NCI-H1694 (cell line): ENCODE measurements at regions not wholly inside any gene's neighbourhood (a gene's known extent, or its start where the extent isn't known, plus 50 kb on each side); places are given as distances from the start of the nearest gene placed in this dataset.
"Not testable (repeated sequence)": the region's sequence is repeated elsewhere in the genome, so short reads cannot be mapped to it uniquely, and the experiment has no call there.

Source experiments
- DNase-seq: peaks from one replicate; lab custom pipeline; 2025; lab: John Stamatoyannopoulos, UW

DNA sequence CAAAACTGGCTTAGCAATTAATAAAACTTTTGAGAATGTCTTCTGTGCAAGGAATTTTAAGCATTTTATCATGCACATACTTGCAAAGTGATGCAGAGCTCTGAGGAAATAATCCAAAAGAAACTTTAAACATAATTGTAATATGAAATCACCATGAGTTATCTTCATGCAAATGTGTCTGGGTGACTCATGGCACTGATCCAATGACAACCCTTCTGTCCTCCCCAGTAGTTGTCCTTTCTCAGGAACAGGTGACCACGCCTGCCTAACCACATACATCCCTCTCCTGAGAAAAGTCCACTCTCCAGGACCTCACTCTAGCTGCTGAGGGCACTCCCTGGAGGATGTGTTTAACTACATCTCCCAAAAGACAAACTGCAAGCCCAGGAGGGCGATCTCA is 530.6 kb upstream of the IL12A start:
- no peak for DNase-seq

DNA sequence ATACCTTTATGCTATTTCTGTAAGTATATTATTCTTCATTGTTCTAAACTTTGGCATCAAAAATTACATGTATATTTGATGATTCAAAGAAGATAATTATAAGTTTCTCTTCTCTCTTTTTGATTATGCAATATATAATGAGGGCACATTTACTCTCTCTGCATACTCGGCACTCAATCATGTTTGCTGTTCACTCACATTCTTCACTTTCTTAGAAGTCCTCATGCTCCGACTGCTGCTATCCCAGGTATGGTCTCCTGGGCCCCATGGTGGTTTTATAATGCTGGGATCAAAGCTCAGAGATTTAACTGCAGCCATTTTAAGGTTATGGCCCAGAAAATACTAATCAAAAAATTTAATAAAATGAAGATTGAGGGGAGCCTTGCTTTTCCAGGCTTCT is 529.7 kb upstream of the IL12A start:
- DNase-seq = no peak

DNA sequence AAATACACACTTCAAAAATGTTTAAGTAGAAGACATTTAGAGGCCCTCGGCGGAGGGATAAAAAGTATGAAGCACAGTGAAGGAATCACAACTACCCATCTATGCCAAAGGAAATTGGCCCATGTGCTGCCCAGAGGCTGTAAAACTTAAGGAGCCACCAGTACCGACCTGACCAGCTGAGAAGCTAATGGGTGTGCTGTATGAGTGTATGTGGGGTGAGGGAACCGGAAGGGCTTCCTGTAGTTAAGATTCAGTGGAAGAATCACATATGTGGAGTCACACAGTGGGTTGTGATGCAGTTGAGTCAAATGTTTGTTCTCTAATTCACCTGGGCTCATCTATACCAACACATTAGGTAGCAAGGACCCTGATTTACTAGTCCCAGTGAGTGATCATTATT is 516.0 kb upstream of the IL12A start:
- no peak for DNase-seq

DNA sequence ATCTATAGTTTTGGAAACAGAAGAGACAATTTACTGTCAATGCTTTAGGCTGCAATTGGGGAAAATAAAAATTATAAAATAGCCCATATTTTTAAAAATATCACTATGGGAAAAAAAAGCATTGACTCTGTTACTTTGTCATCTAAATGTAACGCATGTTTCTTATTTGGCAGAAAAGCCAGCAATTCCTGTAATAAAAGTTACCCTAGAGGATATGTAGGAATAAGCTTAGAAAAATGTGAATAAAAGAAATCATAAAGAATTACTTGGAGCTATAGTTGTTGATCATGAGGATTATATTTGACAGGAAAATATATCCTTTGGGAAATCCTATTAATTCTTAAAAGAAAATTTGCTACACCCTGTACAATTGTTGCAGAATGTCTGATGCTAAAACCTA is 515.4 kb upstream of the IL12A start:
- no peak for DNase-seq

DNA sequence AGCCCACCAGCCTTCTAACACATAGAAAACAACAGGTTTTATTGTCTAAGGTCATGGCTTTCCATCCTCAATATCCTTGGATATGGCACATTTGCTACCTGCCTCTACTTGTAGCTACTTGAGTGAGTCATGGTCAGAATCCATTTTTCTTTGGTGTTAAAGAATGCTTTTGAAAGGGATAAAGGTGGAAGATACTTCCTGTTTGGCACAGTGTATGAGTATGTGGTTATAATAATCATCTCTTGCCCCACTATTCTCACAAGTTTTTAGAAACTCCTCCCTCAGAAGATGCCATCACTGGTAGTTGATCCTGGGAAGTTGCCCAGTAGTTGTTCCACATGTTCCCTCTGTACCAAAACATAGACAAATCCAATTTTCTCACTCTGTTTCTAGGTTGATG is 508.6 kb upstream of the IL12A start:
- no peak for DNase-seq

DNA sequence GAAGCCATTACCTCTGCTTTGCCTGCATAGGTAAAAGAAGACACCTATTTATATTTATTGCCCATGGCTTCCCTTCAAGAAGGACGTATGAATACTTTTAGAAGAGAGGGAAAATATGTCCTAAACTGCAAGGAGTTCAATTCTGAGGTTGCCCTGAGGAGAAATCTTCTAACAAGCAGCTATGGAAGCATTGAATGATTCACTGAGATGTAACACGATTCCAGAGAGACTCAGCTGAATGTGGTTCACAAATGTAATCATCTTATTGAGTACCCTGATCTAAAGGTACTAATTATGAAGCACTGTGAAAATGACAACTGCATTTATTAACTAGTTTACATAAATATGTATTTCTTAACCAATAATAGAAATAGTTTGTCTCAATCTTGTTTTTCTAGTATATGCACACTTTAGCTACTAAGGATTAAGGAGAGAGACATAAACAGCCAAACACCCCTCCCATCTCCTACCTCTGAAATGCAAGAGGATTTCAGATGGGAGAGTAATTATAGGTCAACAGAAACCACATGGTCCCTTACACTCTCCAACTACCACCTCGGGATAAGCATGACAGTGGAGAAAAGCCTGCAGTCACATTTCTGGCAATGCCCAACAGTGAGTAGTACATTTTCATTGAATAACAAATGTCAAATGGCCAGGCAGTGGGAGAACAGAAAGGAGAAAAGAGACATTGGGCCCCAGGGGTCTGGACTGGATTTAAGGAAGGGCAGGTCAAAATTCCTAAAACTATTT is 506.2 kb upstream of the IL12A start:
- DNase-seq = no peak

DNA sequence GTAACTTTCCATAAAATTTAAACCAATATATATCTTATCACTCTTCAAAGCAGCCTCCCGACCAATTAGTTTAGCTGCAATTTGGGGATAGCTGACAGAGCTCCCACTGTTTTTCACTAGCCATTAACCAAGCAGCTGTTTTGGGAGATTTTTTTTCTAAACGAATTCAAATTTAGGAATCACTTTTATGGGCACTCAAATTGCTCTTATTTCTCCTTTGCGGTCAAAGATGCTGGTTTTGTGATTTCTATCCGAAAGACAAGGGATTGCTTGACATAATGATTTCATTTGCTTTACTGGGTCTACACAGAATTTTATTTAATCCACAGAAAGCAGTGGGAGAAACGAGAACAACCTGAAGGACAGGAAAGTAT is 505.7 kb upstream of the IL12A start:
- DNase-seq = no peak

DNA sequence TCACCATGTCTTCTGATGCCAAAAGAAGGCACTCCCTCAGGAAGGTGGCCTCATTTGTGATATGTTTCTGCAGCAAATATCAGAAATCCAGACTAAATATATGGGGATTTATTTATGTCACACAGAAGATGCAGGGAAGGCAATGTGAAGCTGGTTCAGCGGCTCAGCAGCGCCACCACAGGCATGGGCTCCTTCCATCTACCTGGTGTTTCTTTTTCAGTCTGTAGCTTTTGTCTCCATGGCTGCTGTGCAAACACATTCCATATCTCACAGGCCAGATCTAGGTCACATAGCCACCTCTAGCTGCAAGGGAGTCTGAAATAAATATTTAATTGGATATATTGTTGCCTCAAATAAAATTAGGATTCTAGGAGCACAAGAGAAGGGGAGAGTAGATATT is 502.1 kb upstream of the IL12A start:
- no peak for DNase-seq

DNA sequence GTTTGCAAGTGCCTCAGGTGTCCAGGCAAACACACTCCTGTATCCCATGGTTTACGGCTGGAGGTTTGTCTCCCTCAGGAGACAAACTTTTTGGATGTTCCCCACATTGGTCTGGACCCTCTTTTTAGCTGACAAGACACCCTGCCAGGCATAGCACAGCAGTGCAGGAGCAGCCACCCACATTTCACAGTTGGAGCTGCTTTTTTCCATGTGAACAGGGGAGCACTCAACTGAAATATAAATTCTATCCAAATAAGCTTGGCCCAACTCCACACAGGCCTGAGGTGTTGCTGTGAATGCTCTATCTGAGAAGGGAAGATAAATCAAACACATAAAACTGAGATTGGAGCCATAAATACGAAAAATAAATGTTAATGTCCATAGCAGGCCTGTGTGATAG is 501.3 kb upstream of the IL12A start:
- no peak for DNase-seq

DNA sequence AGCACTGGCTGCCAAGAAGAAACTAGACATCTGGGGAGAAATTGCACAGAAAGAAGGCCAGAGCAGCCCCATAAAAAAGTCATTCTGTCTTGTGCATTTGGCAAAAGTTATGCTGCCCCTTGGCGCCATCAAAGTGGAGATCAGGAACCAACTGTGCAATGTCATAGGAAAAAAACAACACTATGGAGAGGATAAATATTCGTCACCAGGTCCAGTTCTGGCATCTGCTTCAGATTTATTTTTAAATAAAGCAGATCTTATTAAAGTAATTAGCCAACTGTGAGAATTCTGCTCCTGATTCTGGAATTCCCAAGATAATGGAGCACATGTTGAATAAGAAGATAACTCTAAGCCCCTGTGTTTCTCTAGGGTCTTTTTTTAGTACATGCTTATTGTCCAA is 500.0 kb upstream of the IL12A start:
- no peak for DNase-seq

DNA sequence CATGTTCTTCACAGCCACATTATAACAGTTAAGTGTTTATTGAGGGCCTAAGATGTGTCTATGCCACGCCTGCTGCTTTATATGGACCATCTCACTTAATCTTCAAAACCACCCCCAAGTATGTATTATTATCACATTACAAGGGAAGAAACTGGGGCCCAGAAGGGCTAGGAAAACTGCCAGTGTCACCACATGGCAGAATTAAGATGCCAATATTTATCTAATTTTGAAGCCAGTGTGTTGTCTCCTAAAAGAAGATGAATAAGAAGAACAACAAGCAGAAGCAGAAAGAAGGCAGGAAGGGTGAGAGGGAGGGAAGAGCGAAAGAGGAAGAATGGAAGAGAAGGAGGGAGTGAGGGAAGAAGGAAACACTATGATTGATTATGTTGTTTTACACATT is 491.3 kb upstream of the IL12A start:
- no peak for DNase-seq

DNA sequence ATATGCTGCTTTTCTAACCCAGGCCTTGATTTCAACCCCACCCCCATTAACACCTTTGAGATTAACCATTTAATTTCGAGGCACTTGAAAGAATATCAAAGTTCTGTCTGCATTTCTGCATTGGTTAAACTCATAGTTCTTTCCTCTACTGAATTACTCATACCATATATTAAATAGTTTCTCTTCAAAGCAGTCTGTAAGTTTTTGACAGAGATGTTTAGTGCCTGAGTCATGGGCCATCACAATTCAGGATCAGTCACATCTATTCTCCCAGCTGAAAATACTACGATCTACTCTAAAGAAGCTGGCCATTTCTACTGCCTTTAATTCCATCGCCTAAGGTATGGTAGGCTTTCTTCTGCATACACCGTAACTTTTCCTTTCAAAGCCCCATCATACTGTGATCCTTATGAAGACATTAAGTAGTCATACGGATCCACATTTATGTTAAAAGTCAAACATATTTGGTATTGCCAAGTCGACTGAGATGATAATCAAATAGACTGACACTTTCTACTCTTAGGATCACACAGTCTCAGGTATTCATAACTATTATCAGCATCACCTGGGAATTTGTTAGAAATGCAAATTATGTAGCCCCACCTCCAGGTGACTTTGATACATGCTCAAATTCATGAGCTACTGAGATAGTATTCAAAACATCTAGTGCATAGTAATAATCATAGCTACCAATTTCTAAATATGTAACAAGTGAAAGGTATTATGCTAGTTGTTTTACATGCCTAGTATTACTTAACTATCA is 489.4 kb upstream of the IL12A start:
- no peak for DNase-seq

DNA sequence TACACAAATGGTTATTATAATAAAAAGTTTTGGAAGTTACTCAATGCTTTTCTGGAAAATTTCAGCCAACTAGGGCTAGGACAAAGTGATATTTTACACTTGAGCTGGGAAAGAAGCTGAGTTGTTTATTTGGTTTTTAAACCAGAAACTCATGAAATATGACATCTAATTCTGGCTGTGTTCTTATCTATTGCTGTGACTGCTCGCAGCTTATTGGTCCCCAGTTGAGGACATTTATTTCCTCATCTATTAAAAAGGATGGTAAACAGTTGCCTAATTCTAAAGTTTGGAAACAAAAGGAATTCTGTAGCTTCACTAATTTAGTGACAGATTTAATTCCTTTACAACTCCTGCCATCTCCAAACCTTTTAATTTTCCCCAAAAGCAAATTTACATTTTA is 487.6 kb upstream of the IL12A start:
- DNase-seq = no peak

DNA sequence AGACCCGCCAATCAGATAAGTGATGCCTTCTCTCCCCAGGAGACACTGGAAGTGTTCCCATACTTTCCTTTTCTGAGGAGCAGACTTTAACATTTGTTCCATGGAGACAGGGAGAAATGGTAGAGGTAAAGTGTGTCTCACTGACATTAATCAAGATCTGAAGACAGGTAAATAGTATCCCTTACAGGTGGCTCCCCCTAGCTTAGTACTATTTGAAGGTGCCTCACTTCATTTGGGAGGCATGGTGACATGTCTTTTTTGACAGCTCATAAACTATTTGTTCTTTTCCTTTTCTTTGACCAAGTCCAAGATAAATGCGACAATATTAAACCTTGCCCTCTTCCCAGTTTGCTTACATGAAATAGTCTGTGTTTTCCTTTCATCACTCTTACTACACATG is 485.6 kb upstream of the IL12A start:
- DNase-seq = no peak

DNA sequence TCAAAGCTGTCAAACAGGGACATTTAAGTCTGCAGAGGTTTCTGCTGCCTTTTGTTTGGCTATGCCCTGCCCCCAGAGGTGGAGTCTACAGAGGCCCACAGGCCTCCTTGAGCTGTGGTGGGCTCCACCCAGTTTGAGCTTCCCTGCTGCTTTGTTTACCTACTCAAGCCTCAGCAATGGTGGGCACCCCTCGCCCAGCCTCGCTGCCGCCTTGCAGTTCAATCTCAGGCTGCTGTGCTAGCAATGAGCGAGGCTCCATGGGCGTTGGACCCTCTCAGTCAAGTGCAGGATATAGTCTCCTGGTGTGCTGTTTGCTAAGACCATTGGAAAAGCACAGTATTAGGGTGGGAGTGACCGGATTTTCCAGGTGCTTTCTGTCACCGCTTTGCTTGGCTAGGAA is 477.6 kb upstream of the IL12A start:
- not testable (repeated sequence) for DNase-seq

DNA sequence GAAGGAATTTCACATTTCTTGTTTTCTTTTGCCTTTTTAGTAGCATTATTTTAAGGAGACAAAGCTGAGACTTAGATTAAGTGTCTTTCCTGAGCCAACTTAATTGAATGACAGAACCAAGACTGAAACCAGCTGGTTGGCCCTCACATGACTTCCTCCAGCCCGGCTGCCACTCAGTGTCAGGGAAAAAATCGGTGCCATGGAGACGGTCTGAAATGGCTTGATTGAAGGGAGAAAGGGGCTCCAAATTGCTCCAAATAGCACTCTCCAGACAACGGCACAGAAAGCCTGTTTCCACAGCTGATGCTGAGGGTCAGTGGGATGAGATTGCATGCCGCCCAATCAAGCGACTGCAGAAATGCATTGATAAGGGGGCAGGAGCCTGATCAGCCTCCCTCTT is 475.2 kb upstream of the IL12A start:
- no peak for DNase-seq

DNA sequence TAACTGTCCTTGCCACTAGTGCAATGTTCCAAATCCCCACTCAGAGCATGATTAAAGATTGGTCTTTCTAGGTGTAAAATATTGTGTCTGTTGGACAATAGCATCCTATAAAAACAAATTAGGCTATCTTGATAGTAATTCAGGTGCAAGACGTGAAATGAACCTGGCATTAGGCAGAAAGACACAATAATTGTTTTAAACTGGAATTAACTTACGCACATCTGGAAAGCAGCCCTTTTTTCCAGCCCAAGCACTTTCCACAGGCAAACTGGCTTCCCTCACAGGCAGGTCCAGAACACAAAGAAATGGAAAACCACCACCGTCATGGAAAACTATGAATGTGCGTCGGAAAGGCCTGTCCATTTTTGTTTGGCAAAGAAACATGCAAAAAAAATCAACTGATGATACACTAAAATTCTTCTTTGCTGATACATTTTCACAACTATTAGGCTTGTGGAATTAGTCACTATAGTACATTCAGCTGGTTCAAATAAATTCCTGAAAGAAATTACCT is 474.7 kb upstream of the IL12A start:
- DNase-seq = no peak

DNA sequence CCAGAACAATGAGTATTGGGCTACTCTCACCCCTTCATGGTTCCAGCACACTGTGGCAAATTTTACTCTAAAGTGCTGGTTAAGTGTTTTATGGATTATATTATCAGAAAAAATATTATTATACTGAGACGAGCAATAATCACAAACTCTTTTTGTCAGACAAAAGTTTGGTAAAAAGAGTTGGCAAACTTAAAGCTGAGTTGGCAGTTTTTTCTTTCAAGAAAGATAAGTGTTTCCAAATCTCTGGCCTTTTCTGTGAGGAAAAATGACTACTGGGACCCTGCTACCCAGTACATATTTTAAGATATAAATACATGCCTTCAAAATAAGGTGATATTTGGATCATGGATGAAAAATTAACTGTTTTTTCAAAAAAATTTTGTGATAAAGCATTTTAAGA is 471.5 kb upstream of the IL12A start:
- DNase-seq = no peak

DNA sequence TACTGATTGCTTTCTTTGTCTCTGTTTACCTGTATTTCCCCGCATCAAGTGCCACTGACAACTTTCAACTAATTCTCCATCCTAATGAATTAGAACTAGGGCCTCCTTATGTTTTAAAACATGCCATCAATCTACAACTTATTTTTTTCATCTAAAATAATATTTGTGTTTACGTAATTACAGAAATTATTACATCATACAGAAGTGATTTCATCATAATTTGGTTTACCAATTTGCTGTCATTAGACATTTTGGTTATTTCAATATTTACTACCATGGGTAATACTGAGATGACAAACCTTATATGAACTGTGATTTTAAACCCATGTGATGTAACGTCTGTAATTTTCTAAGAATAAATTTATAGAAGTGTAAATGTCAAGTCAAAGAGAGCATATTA is 468.0 kb upstream of the IL12A start:
- DNase-seq = no peak

DNA sequence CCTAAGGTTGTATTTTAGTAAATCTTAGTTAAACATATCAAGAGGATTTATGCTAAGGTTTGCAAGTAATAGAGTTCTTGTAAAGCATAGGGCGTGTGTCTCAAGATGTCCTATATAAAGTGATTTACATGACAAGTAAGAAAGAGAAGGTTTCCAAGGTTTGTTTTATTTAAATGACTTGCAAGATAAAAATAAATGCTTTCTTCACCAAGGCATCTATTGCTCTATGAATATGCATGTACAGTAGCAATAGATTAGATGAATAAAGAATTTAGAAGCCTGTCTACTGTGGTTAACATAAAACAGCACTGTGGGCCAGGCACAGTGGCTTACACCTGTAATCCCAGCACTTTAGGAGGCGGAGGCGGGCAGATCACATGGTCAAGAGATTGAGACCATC is 466.4 kb upstream of the IL12A start:
- DNase-seq = no peak

DNA sequence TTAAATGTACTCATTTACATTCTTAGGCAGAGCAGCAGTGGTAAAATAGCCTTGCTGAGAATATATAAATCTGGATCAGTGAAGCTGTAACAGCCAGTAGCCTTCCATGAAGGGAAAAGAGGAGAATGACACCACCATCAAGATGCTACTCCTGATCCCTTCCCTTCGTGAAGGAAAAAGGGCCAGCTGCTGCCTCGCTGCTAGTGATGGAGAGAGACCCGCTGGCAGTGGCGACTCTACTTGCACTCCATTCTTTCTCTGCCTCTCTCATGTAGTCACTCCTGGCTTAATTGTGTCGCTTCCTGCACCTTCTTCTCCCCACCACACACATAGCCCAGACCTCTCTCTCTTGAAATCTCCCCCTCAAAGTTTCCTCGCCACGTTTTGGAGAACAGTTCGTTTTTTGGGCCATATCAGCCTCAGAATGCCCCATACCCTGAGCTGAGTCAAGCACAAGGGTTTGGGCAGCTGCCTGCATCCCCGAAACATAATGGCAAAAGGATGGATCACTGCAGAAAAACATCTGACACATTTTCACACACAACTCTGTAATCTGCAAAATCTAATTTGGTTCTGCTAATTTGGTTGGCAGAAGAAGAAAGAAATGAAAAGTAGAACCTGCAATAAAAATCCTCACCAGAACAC is 460.3 kb upstream of the IL12A start:
- DNase-seq = no peak

DNA sequence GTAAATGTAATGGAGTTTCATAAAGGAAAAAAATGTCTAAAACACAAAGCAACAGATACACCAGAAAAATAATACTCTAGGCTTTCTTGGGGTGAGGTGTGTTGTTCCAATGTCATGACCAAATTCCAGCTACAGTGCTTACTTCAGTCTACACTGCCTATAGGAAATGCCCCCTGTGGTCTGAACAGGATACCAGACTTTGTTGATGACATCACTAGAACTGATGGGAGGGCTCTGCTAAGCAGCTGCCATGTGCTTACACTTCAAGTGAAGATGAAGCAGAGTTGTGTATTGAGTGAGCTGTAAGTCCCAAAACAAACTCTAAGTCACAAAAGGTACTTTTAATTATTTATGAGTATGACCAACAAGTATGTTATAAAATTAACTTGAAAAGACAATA is 456.1 kb upstream of the IL12A start:
- no peak for DNase-seq

DNA sequence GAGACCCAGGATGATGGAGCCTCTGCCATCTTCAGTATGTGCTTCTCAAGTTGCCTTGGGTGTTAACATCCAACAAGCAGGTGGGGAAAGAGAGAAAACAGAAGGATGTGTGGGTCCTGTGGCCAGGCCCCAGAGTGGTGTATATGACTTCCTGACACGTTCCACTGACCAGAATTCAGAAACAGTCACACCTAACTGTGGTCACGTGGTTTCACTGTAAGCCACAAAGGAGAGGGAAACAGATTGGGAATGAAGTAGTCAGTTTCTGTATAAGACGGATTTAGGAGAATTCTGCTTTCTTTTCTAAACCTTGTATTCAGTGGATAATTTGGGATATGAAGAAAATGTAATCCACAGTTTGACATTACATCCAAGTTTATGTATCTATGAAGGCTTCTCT is 454.1 kb upstream of the IL12A start:
- no peak for DNase-seq
